Neural cell (in vitro differentiated cells): ENCODE measurements at regions not wholly inside any gene's neighbourhood (a gene's known extent, or its start where the extent isn't known, plus 50 kb on each side); places are given as distances from the start of the nearest gene placed in this dataset.

Source experiments
- EP300 ChIP-seq: fragments of 450-650 bp; conservative IDR thresholded peaks from 2 replicates; pipeline ENCODE4 v1.6.1; 2014; ENCODE audit warnings: antibody characterized with exemption, mild to moderate bottlenecking, moderate library complexity; ENCODE audit not compliant: poor library complexity, severe bottlenecking
- EZH2 ChIP-seq: fragments of 200-600, 300-800 bp; shearing (Covaris generic), sonication (generic); IDR thresholded peaks from 2 replicates; pipeline ENCODE4 v1.6.1; 2014; ENCODE audit warnings: antibody characterized with exemption, low read length, borderline replicate concordance, mild to moderate bottlenecking; ENCODE audit not compliant: insufficient read depth, poor library complexity, severe bottlenecking
- MXI1 ChIP-seq: fragments of 450-650 bp; conservative IDR thresholded peaks from 2 replicates; pipeline ENCODE4 v1.6.1; 2014; ENCODE audit warnings: antibody characterized with exemption, mild to moderate bottlenecking; ENCODE audit not compliant: poor library complexity, severe bottlenecking
- POLR2AphosphoS5 ChIP-seq: IDR thresholded peaks from 2 replicates; pipeline ENCODE4 v1.6.1; 2012
- RAD21 ChIP-seq: fragments of 450-650 bp; conservative IDR thresholded peaks from 2 replicates; pipeline ENCODE4 v1.6.1; 2014; ENCODE audit warnings: antibody characterized with exemption, mild to moderate bottlenecking, moderate library complexity
- SMC3 ChIP-seq: fragments of 450-650 bp; conservative IDR thresholded peaks from 2 replicates; pipeline ENCODE4 v1.6.1; 2014; ENCODE audit warnings: antibody characterized with exemption, mild to moderate bottlenecking, moderate library complexity; ENCODE audit not compliant: poor library complexity
- TF ChIP-seq, protein P1 (sequence below): fragments of 450-650 bp; IDR thresholded peaks from 2 replicates; pipeline ENCODE4 v1.5.1; 2014; ENCODE audit warnings: antibody characterized with exemption, mild to moderate bottlenecking, moderate library complexity; ENCODE audit not compliant: poor library complexity, severe bottlenecking

DNA sequence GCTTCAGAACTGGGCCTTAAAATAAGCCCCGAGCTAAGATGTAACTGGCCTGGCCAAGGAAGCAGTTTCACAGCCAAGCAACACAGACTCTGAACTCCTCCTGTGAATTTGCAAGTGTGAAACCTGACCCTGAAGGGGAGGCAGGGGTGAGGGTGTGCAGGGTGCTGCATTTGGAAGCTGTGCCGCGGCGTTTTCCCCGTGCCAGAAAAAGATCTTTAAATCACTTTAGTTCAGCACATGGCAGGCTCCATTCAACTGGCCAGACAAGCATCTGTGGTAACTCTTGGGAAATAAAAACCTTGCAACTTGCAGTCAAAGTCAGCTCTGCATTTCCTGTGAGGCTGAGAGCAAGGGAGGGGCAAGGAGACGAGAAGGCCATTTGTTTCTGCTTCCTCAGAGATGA, 209.3 kb upstream of the SOX11 start:
- TF ChIP-seq, protein P1, sequence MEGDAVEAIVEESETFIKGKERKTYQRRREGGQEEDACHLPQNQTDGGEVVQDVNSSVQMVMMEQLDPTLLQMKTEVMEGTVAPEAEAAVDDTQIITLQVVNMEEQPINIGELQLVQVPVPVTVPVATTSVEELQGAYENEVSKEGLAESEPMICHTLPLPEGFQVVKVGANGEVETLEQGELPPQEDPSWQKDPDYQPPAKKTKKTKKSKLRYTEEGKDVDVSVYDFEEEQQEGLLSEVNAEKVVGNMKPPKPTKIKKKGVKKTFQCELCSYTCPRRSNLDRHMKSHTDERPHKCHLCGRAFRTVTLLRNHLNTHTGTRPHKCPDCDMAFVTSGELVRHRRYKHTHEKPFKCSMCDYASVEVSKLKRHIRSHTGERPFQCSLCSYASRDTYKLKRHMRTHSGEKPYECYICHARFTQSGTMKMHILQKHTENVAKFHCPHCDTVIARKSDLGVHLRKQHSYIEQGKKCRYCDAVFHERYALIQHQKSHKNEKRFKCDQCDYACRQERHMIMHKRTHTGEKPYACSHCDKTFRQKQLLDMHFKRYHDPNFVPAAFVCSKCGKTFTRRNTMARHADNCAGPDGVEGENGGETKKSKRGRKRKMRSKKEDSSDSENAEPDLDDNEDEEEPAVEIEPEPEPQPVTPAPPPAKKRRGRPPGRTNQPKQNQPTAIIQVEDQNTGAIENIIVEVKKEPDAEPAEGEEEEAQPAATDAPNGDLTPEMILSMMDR: no peak
- TF ChIP-seq RAD21 (no peak), EZH2 (no peak), EP300 (no peak), POLR2AphosphoS5 (no peak), MXI1 (no peak), SMC3 (no peak)
